Liver (tissue), 8 donors: ENCODE measurements at regions not wholly inside any gene's neighbourhood (a gene's known extent, or its start where the extent isn't known, plus 50 kb on each side); places are given as distances from the start of the nearest gene placed in this dataset.

Source experiments
- DNase-seq: peaks from one replicate; pipeline ENCODE4 v3.0.0-alpha.2; 2017; ENCODE audit warnings: low spot score
- H3K27ac ChIP-seq, 2 donors: one replicate each; pipeline ENCODE4 v1.7.0; 2013; ENCODE audit warnings: inconsistent platforms in 2 of 2, low read length in 2 of 2, control low read depth in 1 of 2, low read depth in 1 of 2, mild to moderate bottlenecking in 1 of 2
- H3K27me3 ChIP-seq, 4 donors: one replicate each; pipeline versions ENCODE4 v1.6.1 to v1.7.0; 2013; ENCODE audit warnings: low read length in 3 of 4, inconsistent platforms in 1 of 4, mild to moderate bottlenecking in 1 of 4, moderate library complexity in 1 of 4; ENCODE audit not compliant: control insufficient read depth in 4 of 4, insufficient read depth in 4 of 4
- H3K36me3 ChIP-seq, 4 donors: one replicate each; pipeline versions ENCODE4 v1.6.1 to v1.7.0; 2013; ENCODE audit warnings: low read length in 3 of 4, mild to moderate bottlenecking in 3 of 4, low read depth in 1 of 4, moderate library complexity in 1 of 4; ENCODE audit not compliant: control insufficient read depth in 4 of 4, insufficient read depth in 3 of 4
- H3K4me1 ChIP-seq, 4 donors: one replicate each; pipeline versions ENCODE4 v1.6.1 to v1.7.0; 2013; ENCODE audit warnings: low read length in 3 of 4, mild to moderate bottlenecking in 3 of 4, moderate library complexity in 1 of 4; ENCODE audit not compliant: control insufficient read depth in 4 of 4, insufficient read depth in 4 of 4
- H3K4me3 ChIP-seq, 3 donors: one replicate each; pipeline versions ENCODE4 v1.6.1 to v1.7.0; 2013; ENCODE audit warnings: low read length in 3 of 3, control low read depth in 1 of 3, low read depth in 1 of 3, mild to moderate bottlenecking in 1 of 3
- H3K9ac ChIP-seq, 2 donors: one replicate each; pipeline ENCODE4 v1.7.0; 2013; ENCODE audit warnings: low read length in 2 of 2, mild to moderate bottlenecking in 2 of 2, moderate library complexity in 2 of 2, control low read depth in 1 of 2, low read depth in 1 of 2
- H3K9me3 ChIP-seq, 4 donors: one replicate each; pipeline versions ENCODE4 v1.6.1 to v1.7.0; 2013; ENCODE audit warnings: low read length in 3 of 4; ENCODE audit not compliant: control insufficient read depth in 4 of 4
- EGR1 ChIP-seq, 2 donors: IDR thresholded peaks; 2 replicates each; pipeline ENCODE4 v1.6.1; 2016 to 2018; ENCODE audit warnings: antibody characterized with exemption in 2 of 2, low read depth in 2 of 2
- FOXA1 ChIP-seq: IDR thresholded peaks from 2 replicates; pipeline ENCODE4 v1.6.1; 2016; ENCODE audit warnings: antibody characterized with exemption
- FOXA2 ChIP-seq: IDR thresholded peaks from 2 replicates; pipeline ENCODE4 v1.6.1; 2016; ENCODE audit warnings: antibody characterized with exemption
- GABPA ChIP-seq, 2 donors: IDR thresholded peaks in 1 of 2; conservative IDR thresholded peaks in 1 of 2; 2 replicates each; pipeline ENCODE4 v1.6.1; 2016; ENCODE audit warnings: antibody characterized with exemption in 2 of 2, mild to moderate bottlenecking in 1 of 2, moderate library complexity in 1 of 2
- HNF4A ChIP-seq, 2 donors: conservative IDR thresholded peaks; 2 replicates each; pipeline ENCODE4 v1.6.1; 2016; ENCODE audit warnings: antibody characterized with exemption in 2 of 2, mild to moderate bottlenecking in 2 of 2
- HNF4G ChIP-seq: IDR thresholded peaks from 2 replicates; pipeline ENCODE4 v1.6.1; 2016; ENCODE audit warnings: antibody characterized with exemption
- JUND ChIP-seq, 2 donors: IDR thresholded peaks; 2 replicates each; pipeline ENCODE4 v1.6.1; 2016; ENCODE audit warnings: antibody characterized with exemption in 2 of 2
- NR2F2 ChIP-seq: IDR thresholded peaks from 2 replicates; pipeline ENCODE4 v1.6.1; 2016; ENCODE audit warnings: antibody characterized with exemption
- RAD21 ChIP-seq, 2 donors: IDR thresholded peaks; 2 replicates each; pipeline ENCODE4 v1.6.1; 2016; ENCODE audit warnings: antibody characterized with exemption in 2 of 2, mild to moderate bottlenecking in 2 of 2
- RXRA ChIP-seq, 2 donors: IDR thresholded peaks; 2 replicates each; pipeline ENCODE4 v1.6.1; 2017 to 2018; ENCODE audit warnings: antibody characterized with exemption in 2 of 2, mild to moderate bottlenecking in 1 of 2
- SP1 ChIP-seq: IDR thresholded peaks from 2 replicates; pipeline ENCODE4 v1.6.1; 2018; ENCODE audit warnings: antibody characterized with exemption, mild to moderate bottlenecking
- YY1 ChIP-seq: IDR thresholded peaks from 2 replicates; pipeline ENCODE4 v1.6.1; 2016; ENCODE audit warnings: antibody characterized with exemption, mild to moderate bottlenecking
- WGBS: extraction: QIAGEN DNeasy Blood & Tissue Kit; methylation state at CpG from one replicate; pipeline ENCODE4 v1.1.7; 2013; 5-methylcytosine and 5-hydroxymethylcytosine counted together
- TF ChIP-seq, protein P1 (sequence below): IDR thresholded peaks from 2 replicates; pipeline ENCODE4 v1.6.1; 2016; ENCODE audit warnings: antibody characterized with exemption
- TF ChIP-seq, protein P2 (sequence below): fragments of 150-350 bp; IDR thresholded peaks from 2 replicates; pipeline ENCODE4 v1.5.1; 2017; ENCODE audit warnings: improper control_type of control experiment, low read depth, low read length; ENCODE audit not compliant: missing input control
- TF ChIP-seq, protein P3 (sequence below): IDR thresholded peaks from 2 replicates; pipeline ENCODE4 v1.6.1; 2016; ENCODE audit warnings: antibody characterized with exemption, mild to moderate bottlenecking
- TF ChIP-seq, protein P4 (sequence below): IDR thresholded peaks from 2 replicates; pipeline ENCODE4 v1.6.1; 2016; ENCODE audit warnings: antibody characterized with exemption
- TF ChIP-seq, protein P5 (sequence below): IDR thresholded peaks from 2 replicates; pipeline ENCODE4 v1.6.1; 2016; ENCODE audit warnings: antibody characterized with exemption
- donor health status: healthy.
- donor health status: healthy.
- donor health status: healthy.
- donor health status: healthy.
- donor health status: healthy.

DNA sequence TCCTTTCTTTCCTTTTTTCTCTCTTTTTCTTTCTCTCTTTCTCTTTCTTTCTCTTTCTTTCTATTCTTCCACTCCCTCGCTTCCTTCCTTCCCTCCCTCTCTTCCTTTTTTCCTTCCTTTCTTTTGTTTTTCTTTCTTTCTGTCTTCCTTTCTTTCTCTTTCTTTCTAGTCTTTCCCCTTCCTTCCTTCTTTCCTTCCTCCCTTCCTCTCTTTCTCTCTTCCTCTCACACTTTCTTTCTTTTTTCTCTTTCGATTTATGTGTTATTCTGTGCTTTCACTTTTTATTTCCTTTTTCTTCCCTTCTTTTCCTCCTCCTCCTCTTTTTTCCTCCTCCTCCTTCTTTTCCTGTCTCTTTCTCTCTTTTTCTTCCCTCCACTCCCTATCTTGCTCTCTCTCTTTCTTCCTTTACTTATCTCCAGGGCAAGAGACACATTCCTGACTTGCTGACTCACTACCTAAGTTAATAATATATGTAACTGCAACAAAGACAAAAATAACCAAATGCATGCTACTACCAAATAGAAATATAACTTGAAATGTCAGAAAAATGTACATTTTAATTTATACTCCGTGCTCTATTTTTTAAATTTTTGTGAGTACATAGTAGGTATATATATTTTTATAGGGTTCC lies 445.5 kb downstream of the GABRG2 start:
- 68% methylated on average over 3 of the region's 3 CpGs for WGBS
- Histone ChIP-seq H3K27ac (no peak overlapping the region), H3K9me3 (no peaks in the 10 kb centered on the region), H3K27me3 (no peaks in the 10 kb centered on the region), H3K4me1 (no peaks in the 10 kb centered on the region), H3K36me3 (no peaks in the 10 kb centered on the region), H3K9ac (no peak overlapping the region), H3K4me3 (no peak overlapping the region)
- TF ChIP-seq YY1 (no peak), HNF4G (no peak), HNF4A (conservative IDR thresholded peaks at IDR 0.05) (no peak), RAD21 (IDR thresholded peaks at IDR 0.05) (no peak), FOXA2 (no peak), GABPA (IDR thresholded peaks at IDR 0.05 in 1 of 2, conservative IDR thresholded peaks at IDR 0.05 in 1 of 2) (no peak), NR2F2 (no peak), SP1 (no peak), RXRA (IDR thresholded peaks at IDR 0.05) (no peak), EGR1 (IDR thresholded peaks at IDR 0.05; ENCODE audit: low read depth in 2 of 2) (no peak), FOXA1 (no peak)
- TF ChIP-seq, protein P1, sequence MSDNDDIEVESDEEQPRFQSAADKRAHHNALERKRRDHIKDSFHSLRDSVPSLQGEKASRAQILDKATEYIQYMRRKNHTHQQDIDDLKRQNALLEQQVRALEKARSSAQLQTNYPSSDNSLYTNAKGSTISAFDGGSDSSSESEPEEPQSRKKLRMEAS = no peak
- TF ChIP-seq, protein P2, sequence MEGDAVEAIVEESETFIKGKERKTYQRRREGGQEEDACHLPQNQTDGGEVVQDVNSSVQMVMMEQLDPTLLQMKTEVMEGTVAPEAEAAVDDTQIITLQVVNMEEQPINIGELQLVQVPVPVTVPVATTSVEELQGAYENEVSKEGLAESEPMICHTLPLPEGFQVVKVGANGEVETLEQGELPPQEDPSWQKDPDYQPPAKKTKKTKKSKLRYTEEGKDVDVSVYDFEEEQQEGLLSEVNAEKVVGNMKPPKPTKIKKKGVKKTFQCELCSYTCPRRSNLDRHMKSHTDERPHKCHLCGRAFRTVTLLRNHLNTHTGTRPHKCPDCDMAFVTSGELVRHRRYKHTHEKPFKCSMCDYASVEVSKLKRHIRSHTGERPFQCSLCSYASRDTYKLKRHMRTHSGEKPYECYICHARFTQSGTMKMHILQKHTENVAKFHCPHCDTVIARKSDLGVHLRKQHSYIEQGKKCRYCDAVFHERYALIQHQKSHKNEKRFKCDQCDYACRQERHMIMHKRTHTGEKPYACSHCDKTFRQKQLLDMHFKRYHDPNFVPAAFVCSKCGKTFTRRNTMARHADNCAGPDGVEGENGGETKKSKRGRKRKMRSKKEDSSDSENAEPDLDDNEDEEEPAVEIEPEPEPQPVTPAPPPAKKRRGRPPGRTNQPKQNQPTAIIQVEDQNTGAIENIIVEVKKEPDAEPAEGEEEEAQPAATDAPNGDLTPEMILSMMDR = no peak
- TF ChIP-seq, protein P3, sequence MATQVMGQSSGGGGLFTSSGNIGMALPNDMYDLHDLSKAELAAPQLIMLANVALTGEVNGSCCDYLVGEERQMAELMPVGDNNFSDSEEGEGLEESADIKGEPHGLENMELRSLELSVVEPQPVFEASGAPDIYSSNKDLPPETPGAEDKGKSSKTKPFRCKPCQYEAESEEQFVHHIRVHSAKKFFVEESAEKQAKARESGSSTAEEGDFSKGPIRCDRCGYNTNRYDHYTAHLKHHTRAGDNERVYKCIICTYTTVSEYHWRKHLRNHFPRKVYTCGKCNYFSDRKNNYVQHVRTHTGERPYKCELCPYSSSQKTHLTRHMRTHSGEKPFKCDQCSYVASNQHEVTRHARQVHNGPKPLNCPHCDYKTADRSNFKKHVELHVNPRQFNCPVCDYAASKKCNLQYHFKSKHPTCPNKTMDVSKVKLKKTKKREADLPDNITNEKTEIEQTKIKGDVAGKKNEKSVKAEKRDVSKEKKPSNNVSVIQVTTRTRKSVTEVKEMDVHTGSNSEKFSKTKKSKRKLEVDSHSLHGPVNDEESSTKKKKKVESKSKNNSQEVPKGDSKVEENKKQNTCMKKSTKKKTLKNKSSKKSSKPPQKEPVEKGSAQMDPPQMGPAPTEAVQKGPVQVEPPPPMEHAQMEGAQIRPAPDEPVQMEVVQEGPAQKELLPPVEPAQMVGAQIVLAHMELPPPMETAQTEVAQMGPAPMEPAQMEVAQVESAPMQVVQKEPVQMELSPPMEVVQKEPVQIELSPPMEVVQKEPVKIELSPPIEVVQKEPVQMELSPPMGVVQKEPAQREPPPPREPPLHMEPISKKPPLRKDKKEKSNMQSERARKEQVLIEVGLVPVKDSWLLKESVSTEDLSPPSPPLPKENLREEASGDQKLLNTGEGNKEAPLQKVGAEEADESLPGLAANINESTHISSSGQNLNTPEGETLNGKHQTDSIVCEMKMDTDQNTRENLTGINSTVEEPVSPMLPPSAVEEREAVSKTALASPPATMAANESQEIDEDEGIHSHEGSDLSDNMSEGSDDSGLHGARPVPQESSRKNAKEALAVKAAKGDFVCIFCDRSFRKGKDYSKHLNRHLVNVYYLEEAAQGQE = no peak
- TF ChIP-seq, protein P4, sequence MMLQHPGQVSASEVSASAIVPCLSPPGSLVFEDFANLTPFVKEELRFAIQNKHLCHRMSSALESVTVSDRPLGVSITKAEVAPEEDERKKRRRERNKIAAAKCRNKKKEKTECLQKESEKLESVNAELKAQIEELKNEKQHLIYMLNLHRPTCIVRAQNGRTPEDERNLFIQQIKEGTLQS = no peak
- no peak for DNase-seq

DNA sequence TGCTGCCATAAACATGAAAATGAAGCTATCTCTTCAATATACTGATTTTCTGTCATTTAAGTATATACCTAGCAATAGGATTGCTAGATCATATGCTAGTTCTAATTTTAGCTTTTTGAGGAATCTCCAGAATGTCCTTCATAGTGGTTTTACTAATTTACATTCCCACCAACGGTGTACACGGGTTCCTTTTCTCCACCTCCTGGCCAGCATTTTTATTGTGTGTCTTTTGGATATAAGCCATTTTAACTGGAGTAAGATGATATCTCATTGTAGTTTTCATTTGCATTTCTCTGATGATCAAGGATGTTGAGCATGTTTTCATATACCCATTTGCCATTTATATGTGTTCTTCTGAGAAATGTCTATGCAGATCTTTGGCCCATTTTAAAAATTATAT lies 446.5 kb downstream of the GABRG2 start:
- WGBS = 76% methylated on average over 2 of the region's 2 CpGs
- no peak for DNase-seq
- no peak overlapping the region for H3K9ac ChIP-seq
- no peaks in the 10 kb centered on the region for H3K36me3 ChIP-seq
- no peaks in the 10 kb centered on the region for H3K4me1 ChIP-seq
- no peak overlapping the region for H3K4me3 ChIP-seq
- no peaks in the 10 kb centered on the region for H3K27me3 ChIP-seq
- H3K27ac ChIP-seq = no peak overlapping the region
- H3K9me3 ChIP-seq = no peaks in the 10 kb centered on the region
- TF ChIP-seq YY1 (no peak), JUND (IDR thresholded peaks at IDR 0.05) (no peak), RXRA (IDR thresholded peaks at IDR 0.05) (no peak), HNF4G (no peak), NR2F2 (no peak), FOXA1 (no peak)
- TF ChIP-seq, protein P5, sequence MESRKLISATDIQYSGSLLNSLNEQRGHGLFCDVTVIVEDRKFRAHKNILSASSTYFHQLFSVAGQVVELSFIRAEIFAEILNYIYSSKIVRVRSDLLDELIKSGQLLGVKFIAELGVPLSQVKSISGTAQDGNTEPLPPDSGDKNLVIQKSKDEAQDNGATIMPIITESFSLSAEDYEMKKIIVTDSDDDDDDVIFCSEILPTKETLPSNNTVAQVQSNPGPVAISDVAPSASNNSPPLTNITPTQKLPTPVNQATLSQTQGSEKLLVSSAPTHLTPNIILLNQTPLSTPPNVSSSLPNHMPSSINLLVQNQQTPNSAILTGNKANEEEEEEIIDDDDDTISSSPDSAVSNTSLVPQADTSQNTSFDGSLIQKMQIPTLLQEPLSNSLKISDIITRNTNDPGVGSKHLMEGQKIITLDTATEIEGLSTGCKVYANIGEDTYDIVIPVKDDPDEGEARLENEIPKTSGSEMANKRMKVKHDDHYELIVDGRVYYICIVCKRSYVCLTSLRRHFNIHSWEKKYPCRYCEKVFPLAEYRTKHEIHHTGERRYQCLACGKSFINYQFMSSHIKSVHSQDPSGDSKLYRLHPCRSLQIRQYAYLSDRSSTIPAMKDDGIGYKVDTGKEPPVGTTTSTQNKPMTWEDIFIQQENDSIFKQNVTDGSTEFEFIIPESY = no peak
- TF ChIP-seq, protein P3 = no peak
- TF ChIP-seq, protein P2 = no peak
- TF ChIP-seq, protein P4 = no peak
